IMR-90 (cell line): ENCODE measurements at regions not wholly inside any gene's neighbourhood (a gene's known extent, or its start where the extent isn't known, plus 50 kb on each side); places are given as distances from the start of the nearest gene placed in this dataset. TPM values are rescaled to one million over a fixed set of nuclear protein-coding genes. Genes with fewer than 3 reads are reported as not detected.

ENCODE experiments used
- POLR2A ChIP-seq: IDR thresholded peaks from 2 replicates; pipeline ENCODE4 v1.6.1; 2012; ENCODE audit warnings: mild to moderate bottlenecking, low read depth, low read length
- RAD21 ChIP-seq: IDR thresholded peaks from 2 replicates; pipeline ENCODE4 v1.6.1; 2012; ENCODE audit warnings: low read length, improper control_type of control experiment
- microRNA-seq, 2 experiments: library from miRNA; stranded (forward) in 1 of 2; unstranded in 1 of 2; fragments of 10-50 nt in 1 of 2; fragments of <30 nt in 1 of 2; gene quantifications in 1 of 2; microRNA quantifications in 1 of 2; one replicate each; pipeline versions ENCODE3 to v1.1.0; 2013 to 2020; ENCODE audit not compliant: insufficient read depth in 1 of 2, insufficient read length in 1 of 2, unreplicated experiment in 1 of 2
- small RNA-seq, 5 experiments: library from RNA; depleted of rRNA; stranded (forward); fragments of <200 nt; gene quantifications; one replicate each; pipeline ENCODE3, GENCODE V24; 2012

DNA sequence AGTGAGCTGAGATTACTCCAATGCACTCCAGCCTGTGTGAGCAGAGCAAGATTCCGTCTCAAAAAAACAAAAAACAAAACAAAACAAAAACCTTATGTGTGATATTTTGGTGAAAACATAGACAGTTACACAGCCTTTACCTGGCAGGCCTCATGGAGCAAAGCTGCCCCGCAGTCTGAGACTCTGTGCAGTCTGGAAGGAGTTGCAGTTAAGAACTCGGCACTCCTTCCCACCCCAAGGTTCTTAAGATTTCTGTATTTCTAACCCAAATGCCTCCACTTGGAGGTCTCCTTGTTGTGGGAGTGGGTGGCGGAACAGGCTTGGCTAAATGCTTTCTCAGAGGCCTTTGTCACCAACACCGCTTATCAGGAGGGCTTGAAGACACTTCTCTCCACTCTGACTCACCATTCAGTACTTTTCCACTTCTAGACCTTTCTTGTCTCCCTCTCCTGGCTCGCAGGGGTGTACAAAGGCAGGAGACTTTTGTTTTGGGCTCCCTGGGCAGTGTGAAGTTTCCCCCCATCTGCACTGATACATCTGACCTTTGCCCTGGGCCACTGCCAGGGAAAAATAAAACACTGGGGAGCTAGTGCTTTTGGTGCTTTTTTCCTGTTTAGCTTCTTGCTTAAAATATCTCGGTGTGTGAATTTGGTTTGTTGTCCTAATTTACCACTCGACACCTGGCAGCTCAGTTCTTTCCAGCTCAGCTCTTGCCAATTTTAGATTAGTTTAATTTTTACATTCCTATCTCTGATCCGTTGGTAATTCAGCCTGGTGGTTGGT lies 51.3 kb upstream of the MAGI2 start (continued):
- TF ChIP-seq RAD21, result no peak
- TF ChIP-seq POLR2A, result no peak

Small RNA genes in the stretch of these regions (microRNA-seq; reads per million reads assigned to microRNA genes)
- gene RNA5SP234 (ENCODE audit: insufficient read depth, insufficient read length) (not detected), gene RNU6-849P (ENCODE audit: insufficient read depth, insufficient read length) (not detected)

Small RNA genes in the stretch of these regions (small RNA-seq; reads per million reads assigned to genes)
- gene RNA5SP234, result 0 reads per million in 5 experiments
- 0 reads per million in 5 experiments for gene RNU6-849P
